CD4-positive, alpha-beta T cell (primary cell): ENCODE measurements at regions not wholly inside any gene's neighbourhood (a gene's known extent, or its start where the extent isn't known, plus 50 kb on each side); places are given as distances from the start of the nearest gene placed in this dataset.

Experiments used
- ATAC-seq: fragments of 200-7000 bp; cut with Tn5 transposase; one replicate; pipeline ENCODE4 v1.10.0; 2022; ENCODE audit warnings: mild to moderate bottlenecking; ENCODE audit not compliant: poor library complexity
- CTCF ChIA-PET: fragments of 350-600 bp; sonication (Branson Sonifier 250); formaldehyde crosslinking; loops from one replicate; lab custom pipeline; 2021; ENCODE audit warnings: antibody characterized with exemption, inconsistent platforms; lab: Charles Lee
- POLR2A ChIA-PET: fragments of 350-600 bp; sonication (Branson Sonifier 250); formaldehyde crosslinking; loops from one replicate; lab custom pipeline; 2021; ENCODE audit warnings: antibody characterized with exemption, inconsistent platforms; lab: Charles Lee
- DNase-seq, 14 experiments: peaks; one replicate each; pipeline ENCODE4 v3.0.0-alpha.2; 2013 to 2020; ENCODE audit warnings: mixed read lengths in 2 of 14
- H3K27ac ChIP-seq, 2 donors: one replicate each; pipeline versions ENCODE4 v1.5.1 to v1.7.0; 2013; ENCODE audit warnings: low read length in 2 of 2, low read depth in 1 of 2, mild to moderate bottlenecking in 1 of 2
- H3K27me3 ChIP-seq, 2 experiments: 1 replicate in 1 of 2; 2 replicates in 1 of 2; pipeline versions ENCODE4 v1.6.1 to v1.7.0; 2013; ENCODE audit warnings: low read length in 2 of 2, control low read depth in 1 of 2, mild to moderate bottlenecking in 1 of 2, moderate library complexity in 1 of 2; ENCODE audit not compliant: insufficient read depth in 2 of 2, control insufficient read depth in 1 of 2
- H3K36me3 ChIP-seq: one replicate; pipeline ENCODE4 v1.6.1; 2013; ENCODE audit warnings: low read length, control low read depth; ENCODE audit not compliant: insufficient read depth
- H3K4me1 ChIP-seq: one replicate; pipeline ENCODE4 v1.6.1; 2013; ENCODE audit warnings: low read length, control low read depth; ENCODE audit not compliant: insufficient read depth
- H3K4me3 ChIP-seq: one replicate; pipeline ENCODE4 v1.5.1; 2013; ENCODE audit warnings: mild to moderate bottlenecking, low read length, moderate library complexity
- H3K9me3 ChIP-seq, 2 experiments: 1 replicate in 1 of 2; 2 replicates in 1 of 2; pipeline versions ENCODE4 v1.6.1 to v1.7.0; 2013; ENCODE audit warnings: low read length in 2 of 2, mild to moderate bottlenecking in 2 of 2, control low read depth in 1 of 2, moderate library complexity in 1 of 2; ENCODE audit not compliant: control insufficient read depth in 1 of 2, insufficient read depth in 1 of 2
- H3K27ac Mint-ChIP-seq: one replicate; pipeline ENCODE4 v1.8.0; 2020; ENCODE audit warnings: mixed read lengths
- H3K27me3 Mint-ChIP-seq: one replicate; pipeline ENCODE4 v1.8.0; 2021; ENCODE audit warnings: mixed read lengths
- H3K36me3 Mint-ChIP-seq: one replicate; pipeline ENCODE4 v1.8.0; 2021; ENCODE audit warnings: low read depth, mixed read lengths
- H3K4me1 Mint-ChIP-seq: one replicate; pipeline ENCODE4 v1.8.0; 2021; ENCODE audit warnings: low read depth, mixed read lengths
- H3K4me3 Mint-ChIP-seq: one replicate; pipeline ENCODE4 v1.8.0; 2020; ENCODE audit warnings: mild to moderate bottlenecking, mixed read lengths
- H3K9me3 Mint-ChIP-seq: one replicate; pipeline ENCODE4 v1.8.0; 2020; ENCODE audit warnings: mixed read lengths
- CTCF ChIP-seq: fragments of 200-600 bp; IDR thresholded peaks from one replicate; pipeline ENCODE4 v1.8.0; 2022; ENCODE audit warnings: antibody characterized with exemption, mild to moderate bottlenecking
- intact Hi-C, 2 experiments: fragments of 100-400 bp; cut with DNase I in 1 of 2; cut with micrococcal nuclease in 1 of 2; formaldehyde crosslinking; loops; one replicate each; pipeline versions ENCODE4 v1.15.1 to v1.9.0; 2023 to 2025; cut with DNase I, micrococcal nuclease

- intact Hi-C loops = no loop called here
- DNase-seq = no peak
- no peaks in the 10 kb centered on the region for H3K27me3 Mint-ChIP-seq
- ATAC-seq = no peak
- H3K27me3 ChIP-seq = no peaks in the 10 kb centered on the region
- ChIA-PET CTCF (no interaction called here), POLR2A (no interaction called here)
- H3K27ac Mint-ChIP-seq = no peak overlapping the region
- H3K9me3 ChIP-seq = no peaks in the 10 kb centered on the region
- H3K9me3 Mint-ChIP-seq = no peaks in the 10 kb centered on the region
- no peak overlapping the region for H3K4me3 ChIP-seq
- no peaks in the 10 kb centered on the region for H3K36me3 Mint-ChIP-seq
- TF ChIP-seq CTCF = no peak
- no peaks in the 10 kb centered on the region for H3K4me1 ChIP-seq
- H3K4me3 Mint-ChIP-seq = no peak overlapping the region
- no peaks in the 10 kb centered on the region for H3K4me1 Mint-ChIP-seq
- H3K36me3 ChIP-seq = no peaks in the 10 kb centered on the region
- H3K27ac ChIP-seq = no peak overlapping the region
Observed at GRCh38 chr17:63162406-63163157, 196.5 kb downstream of the TANC2 start.

GRCh38 chr17:63163158-63163520 is 197.1 kb downstream of the TANC2 start:
- ChIA-PET CTCF (no interaction called here), POLR2A (no interaction called here)
- Histone ChIP-seq H3K36me3 (no peaks in the 10 kb centered on the region), H3K27ac (no peak overlapping the region), H3K4me1 (no peaks in the 10 kb centered on the region), H3K27me3 (no peaks in the 10 kb centered on the region), H3K4me3 (no peak overlapping the region), H3K9me3 (no peaks in the 10 kb centered on the region)
- Mint-ChIP-seq H3K27me3 (no peaks in the 10 kb centered on the region), H3K9me3 (no peaks in the 10 kb centered on the region), H3K4me3 (no peak overlapping the region), H3K36me3 (no peaks in the 10 kb centered on the region), H3K4me1 (no peaks in the 10 kb centered on the region), H3K27ac (no peak overlapping the region)
- DNase-seq (no peak), ATAC-seq (no peak)
- no peak for TF ChIP-seq CTCF
- intact Hi-C loops = no loop called here

GRCh38 chr17:63165400-63165799 is 199.4 kb downstream of the TANC2 start:
- ChIA-PET POLR2A (no interaction called here), CTCF (no interaction called here)
- H3K4me1 ChIP-seq = no peaks in the 10 kb centered on the region
- Mint-ChIP-seq H3K36me3 (no peaks in the 10 kb centered on the region), H3K27me3 (no peaks in the 10 kb centered on the region), H3K27ac (no peak overlapping the region), H3K9me3 (no peaks in the 10 kb centered on the region), H3K4me3 (no peak overlapping the region), H3K4me1 (no peaks in the 10 kb centered on the region)
- no peak for TF ChIP-seq CTCF
- no peaks in the 10 kb centered on the region for H3K27me3 ChIP-seq
- intact Hi-C loops = no loop called here
- H3K27ac ChIP-seq = no peak overlapping the region
- H3K9me3 ChIP-seq = no peaks in the 10 kb centered on the region
- ATAC-seq = no peak
- no peak overlapping the region for H3K4me3 ChIP-seq
- H3K36me3 ChIP-seq = no peaks in the 10 kb centered on the region
- DNase-seq = no peak
